Trophoblast cell (in vitro differentiated cells and primary cell): ENCODE measurements at regions not wholly inside any gene's neighbourhood (a gene's known extent, or its start where the extent isn't known, plus 50 kb on each side); places are given as distances from the start of the nearest gene placed in this dataset.
A peak's percentile ranks its signal among the peaks of the same experiment; 100 is the strongest.
"Not testable (repeated sequence)": the region's sequence is repeated elsewhere in the genome, so short reads cannot be mapped to it uniquely, and the experiment has no call there.

ENCODE experiments used
- DNase-seq, 2 donors: peaks; one replicate each; pipeline ENCODE4 v3.0.0-alpha.2; 2016
- H2AFZ ChIP-seq: 2 replicates; pipeline ENCODE4 v1.6.1; 2013; ENCODE audit warnings: low read length, moderate library complexity, mild to moderate bottlenecking; ENCODE audit not compliant: insufficient read depth, poor library complexity
- H2AK5ac ChIP-seq: 2 replicates; pipeline ENCODE4 v1.6.1; 2013; ENCODE audit warnings: mild to moderate bottlenecking, low read length
- H2BK120ac ChIP-seq: 2 replicates; pipeline ENCODE4 v1.6.1; 2013; ENCODE audit warnings: low read length, mild to moderate bottlenecking, moderate library complexity; ENCODE audit not compliant: insufficient read depth, poor library complexity
- H2BK12ac ChIP-seq: 2 replicates; pipeline ENCODE4 v1.6.1; 2013; ENCODE audit warnings: mild to moderate bottlenecking, low read length, moderate library complexity
- H2BK5ac ChIP-seq: 2 replicates; pipeline ENCODE4 v1.6.1; 2013; ENCODE audit warnings: low read length, low read depth, moderate library complexity, mild to moderate bottlenecking; ENCODE audit not compliant: poor library complexity
- H3K14ac ChIP-seq: 2 replicates; pipeline ENCODE4 v1.6.1; 2013; ENCODE audit warnings: mild to moderate bottlenecking, low read length
- H3K18ac ChIP-seq: 2 replicates; pipeline ENCODE4 v1.6.1; 2013; ENCODE audit warnings: mild to moderate bottlenecking, low read length
- H3K23ac ChIP-seq: 2 replicates; pipeline ENCODE4 v1.6.1; 2013; ENCODE audit warnings: low read length
- H3K27ac ChIP-seq: 2 replicates; pipeline ENCODE4 v1.5.1; 2013; ENCODE audit warnings: low read depth, mild to moderate bottlenecking, inconsistent platforms, low read length, moderate library complexity
- H3K27me3 ChIP-seq: 2 replicates; pipeline ENCODE4 v1.6.1; 2013; ENCODE audit warnings: inconsistent platforms, mild to moderate bottlenecking, low read length, moderate library complexity; ENCODE audit not compliant: insufficient read depth
- H3K36me3 ChIP-seq, 2 experiments: 1 replicate in 1 of 2; 2 replicates in 1 of 2; pipeline ENCODE4 v1.6.1; 2013; ENCODE audit warnings: low read length in 2 of 2, mild to moderate bottlenecking in 2 of 2, moderate library complexity in 1 of 2; ENCODE audit not compliant: insufficient read depth in 2 of 2, control insufficient read depth in 1 of 2
- H3K4ac ChIP-seq: 2 replicates; pipeline ENCODE4 v1.6.1; 2013; ENCODE audit warnings: low read depth, mild to moderate bottlenecking, low read length, moderate library complexity
- H3K4me1 ChIP-seq, 2 experiments: 1 replicate in 1 of 2; 2 replicates in 1 of 2; pipeline ENCODE4 v1.6.1; 2013; ENCODE audit warnings: low read length in 2 of 2, mild to moderate bottlenecking in 2 of 2, moderate library complexity in 1 of 2; ENCODE audit not compliant: insufficient read depth in 2 of 2, control insufficient read depth in 1 of 2
- H3K4me2 ChIP-seq: 2 replicates; pipeline ENCODE4 v1.6.1; 2013; ENCODE audit warnings: inconsistent platforms, mild to moderate bottlenecking, low read length, moderate library complexity
- H3K4me3 ChIP-seq: 2 replicates; pipeline ENCODE4 v1.5.1; 2013; ENCODE audit warnings: mild to moderate bottlenecking, low read depth, low read length, inconsistent platforms
- H3K79me1 ChIP-seq: one replicate; pipeline ENCODE4 v1.6.1; 2013; ENCODE audit warnings: low read length
- H3K79me2 ChIP-seq: 2 replicates; pipeline ENCODE4 v1.6.1; 2013; ENCODE audit warnings: low read length, mild to moderate bottlenecking; ENCODE audit not compliant: control insufficient read depth, insufficient read depth, poor library complexity
- H3K9ac ChIP-seq: 2 replicates; pipeline ENCODE4 v1.6.1; 2013; ENCODE audit warnings: mild to moderate bottlenecking, low read length
- H3K9me3 ChIP-seq: 2 replicates; pipeline ENCODE4 v1.6.1; 2013; ENCODE audit warnings: low read depth, mild to moderate bottlenecking, control low read depth, inconsistent platforms, low read length; ENCODE audit not compliant: insufficient read depth
- H4K12ac ChIP-seq: 2 replicates; pipeline ENCODE4 v1.6.1; 2013; ENCODE audit warnings: low read depth, mild to moderate bottlenecking, low read length, moderate library complexity
- H4K8ac ChIP-seq: 2 replicates; pipeline ENCODE4 v1.6.1; 2013; ENCODE audit warnings: low read depth, mild to moderate bottlenecking, low read length, moderate library complexity
- H4K91ac ChIP-seq: one replicate; pipeline ENCODE4 v1.6.1; 2013; ENCODE audit warnings: low read depth, mild to moderate bottlenecking, low read length, moderate library complexity
- WGBS: extraction: QIAGEN DNeasy Blood & Tissue Kit; methylation state at CpG from one replicate; pipeline ENCODE4 v1.1.7; 2013; ENCODE audit warnings: missing lambda C conversion rate; ENCODE audit not compliant: insufficient read length, insufficient coverage; ENCODE audit errors: extremely low coverage; 5-methylcytosine and 5-hydroxymethylcytosine counted together

DNA sequence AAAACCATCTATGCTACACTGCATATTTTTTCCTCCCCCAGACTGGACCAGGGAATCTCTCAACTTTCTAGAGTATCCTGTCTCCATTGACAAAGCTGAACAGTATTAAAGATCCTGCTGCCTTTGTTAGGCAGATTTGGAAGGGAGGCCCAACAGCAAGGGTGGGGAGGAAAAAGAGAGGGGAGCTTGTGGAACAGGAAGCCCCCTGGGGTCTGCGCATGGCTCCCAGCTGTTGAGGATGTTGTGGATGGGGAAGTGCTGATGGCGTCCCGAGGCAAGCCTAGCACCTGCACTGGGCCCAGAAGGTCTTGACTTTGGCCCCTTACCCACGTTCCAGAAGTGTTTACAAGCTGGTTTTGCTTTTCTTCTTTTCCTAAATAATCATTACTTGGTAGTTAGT, 146.6 kb downstream of the TBC1D2B start:
- H4K91ac ChIP-seq, H4K12ac ChIP-seq, H3K4me2 ChIP-seq, H3K4ac ChIP-seq, H4K8ac ChIP-seq, H3K27me3 ChIP-seq, H3K27ac ChIP-seq, H3K79me1 ChIP-seq, H3K9ac ChIP-seq, H3K4me3 ChIP-seq, H3K4me1 ChIP-seq, H2AK5ac ChIP-seq, H3K18ac ChIP-seq, H3K36me3 ChIP-seq, H2BK120ac ChIP-seq, H3K14ac ChIP-seq, H3K9me3 ChIP-seq, DNase-seq, H2BK12ac ChIP-seq, H3K23ac ChIP-seq, H2AFZ ChIP-seq, H3K79me2 ChIP-seq, H2BK5ac ChIP-seq: not testable (repeated sequence)
- WGBS = no CpG with 5 or more reads among the region's 4 CpGs

DNA sequence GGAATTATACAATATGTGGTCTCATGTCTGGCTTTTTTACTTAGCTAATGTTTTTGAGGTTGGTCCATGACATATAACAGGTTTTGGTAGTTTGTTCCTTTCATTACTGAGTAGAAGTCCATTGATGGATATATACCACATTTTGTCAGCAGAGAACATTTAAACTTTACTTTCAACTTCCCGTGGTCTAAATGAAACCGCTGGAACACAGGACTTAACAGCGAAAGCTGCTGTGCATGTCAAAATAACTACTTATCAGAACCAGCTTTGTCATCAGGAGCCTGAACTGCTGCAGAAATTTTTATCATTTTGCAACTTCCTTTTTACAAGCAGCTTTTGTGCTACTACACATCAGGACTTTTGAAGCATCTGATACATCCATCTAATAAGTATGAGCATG, 147.0 kb downstream of the TBC1D2B start:
- H3K79me1 ChIP-seq, H3K4me3 ChIP-seq, H2BK12ac ChIP-seq, H3K4me2 ChIP-seq, H3K79me2 ChIP-seq, H3K36me3 ChIP-seq, H3K9me3 ChIP-seq, H3K27ac ChIP-seq, DNase-seq, H4K8ac ChIP-seq, H2AK5ac ChIP-seq, H3K23ac ChIP-seq, H4K12ac ChIP-seq, H2BK120ac ChIP-seq, H3K4me1 ChIP-seq, H4K91ac ChIP-seq, H3K14ac ChIP-seq, H3K27me3 ChIP-seq, H3K9ac ChIP-seq, H3K4ac ChIP-seq, H2AFZ ChIP-seq, H2BK5ac ChIP-seq, H3K18ac ChIP-seq: not testable (repeated sequence)
- WGBS = no CpG with 5 or more reads among the region's 3 CpGs

DNA sequence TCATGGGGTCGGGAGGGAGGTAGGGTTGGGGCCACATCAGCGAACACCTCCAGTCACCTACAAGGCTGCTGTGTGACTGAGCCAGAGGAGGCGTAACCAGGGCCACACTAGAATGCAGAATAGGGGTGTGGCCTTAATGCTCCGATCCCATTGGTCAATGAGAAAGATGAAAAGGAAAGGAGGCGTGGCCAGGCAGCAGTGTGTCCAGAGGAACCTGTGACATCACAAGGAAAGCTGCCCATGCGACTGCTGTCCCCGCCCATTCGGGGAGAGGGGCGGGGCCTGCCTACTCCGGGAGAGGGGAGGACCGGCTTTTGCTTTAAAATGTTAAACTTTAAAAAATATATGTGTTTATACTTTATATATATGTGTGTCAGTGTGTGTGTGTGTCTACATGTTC, 150.7 kb downstream of the TBC1D2B start:
- not testable (repeated sequence) for H3K36me3 ChIP-seq, H4K8ac ChIP-seq
- WGBS = no CpG with 5 or more reads among the region's 11 CpGs

DNA sequence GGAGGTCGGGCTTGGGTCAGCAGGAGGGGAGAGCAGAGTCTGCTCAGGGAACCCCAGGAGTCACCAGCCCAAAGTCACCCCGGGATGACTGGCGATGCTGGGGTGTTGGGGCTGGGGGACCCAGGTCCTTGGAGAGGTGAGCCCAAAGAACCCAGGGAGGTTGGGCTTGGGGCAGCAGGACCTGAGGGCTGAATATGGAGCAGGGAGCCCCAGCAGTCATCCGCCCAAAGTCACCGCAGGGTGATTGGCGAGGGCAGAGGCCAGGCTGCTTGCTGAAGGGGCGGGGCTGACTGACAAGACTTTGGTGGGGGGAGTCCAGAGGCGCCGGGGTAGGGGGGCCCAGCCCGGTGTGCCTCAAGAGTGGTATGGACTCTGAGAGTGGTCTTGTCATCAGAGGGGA, 151.2 kb downstream of the TBC1D2B start:
- H3K9ac ChIP-seq, H3K14ac ChIP-seq, H3K23ac ChIP-seq, H2AFZ ChIP-seq, H3K79me2 ChIP-seq, H3K4me2 ChIP-seq, H2AK5ac ChIP-seq, H3K79me1 ChIP-seq, H3K27me3 ChIP-seq, H2BK12ac ChIP-seq, H4K8ac ChIP-seq, H4K91ac ChIP-seq, H3K9me3 ChIP-seq, H3K4me1 ChIP-seq, H2BK5ac ChIP-seq, H3K36me3 ChIP-seq, H3K27ac ChIP-seq, H2BK120ac ChIP-seq, H3K4ac ChIP-seq, DNase-seq, H4K12ac ChIP-seq, H3K18ac ChIP-seq, H3K4me3 ChIP-seq: not testable (repeated sequence)
- no CpG with 5 or more reads among the region's 10 CpGs for WGBS

More for the DNA sequence above, 150.7 kb downstream of the TBC1D2B start:
- H4K12ac ChIP-seq, H3K27me3 ChIP-seq, H2BK5ac ChIP-seq, H2AK5ac ChIP-seq, H4K91ac ChIP-seq, H3K14ac ChIP-seq, H3K9me3 ChIP-seq, H3K79me1 ChIP-seq, H3K23ac ChIP-seq, H3K4me3 ChIP-seq, H3K9ac ChIP-seq, H3K18ac ChIP-seq, H3K79me2 ChIP-seq, H2BK120ac ChIP-seq, H2AFZ ChIP-seq, H2BK12ac ChIP-seq, H3K4me1 ChIP-seq, H3K4ac ChIP-seq, H3K27ac ChIP-seq, H3K4me2 ChIP-seq: not testable (repeated sequence)
- peak; percentile 29 to 33 for DNase-seq
